Hematopoietic multipotent progenitor cell treated with erythropoietin and hydrocortisone succinate and interleukin-3 and kit ligand, for 15 days (in vitro differentiated cells): ENCODE measurements at regions not wholly inside any gene's neighbourhood (a gene's known extent, or its start where the extent isn't known, plus 50 kb on each side); places are given as distances from the start of the nearest gene placed in this dataset.

Experiments used
- DNase-seq: peaks from one replicate; pipeline ENCODE4 v3.0.0-alpha.2; 2015; ENCODE audit warnings: low spot score

DNA sequence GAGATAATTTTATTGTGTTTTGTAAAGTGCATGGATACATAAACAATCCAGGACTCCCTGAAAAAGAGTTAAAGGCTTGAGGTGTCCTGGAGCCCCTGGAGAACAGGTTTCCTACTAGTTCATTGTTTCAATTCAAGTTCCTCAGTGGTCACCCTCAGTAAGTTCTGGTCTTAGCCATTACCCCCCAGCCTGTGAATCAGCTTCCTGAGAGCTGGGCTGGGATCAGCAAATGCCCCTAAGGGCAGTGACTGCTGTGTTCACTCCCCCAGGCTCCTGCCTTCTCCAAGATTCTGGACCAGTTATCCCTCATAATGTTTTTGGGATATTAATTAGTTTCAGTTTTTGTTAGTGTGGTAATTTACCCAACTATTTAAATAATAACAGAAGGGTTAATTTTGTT, 151.6 kb upstream of the PRSS58 start:
- no peak for DNase-seq

DNA sequence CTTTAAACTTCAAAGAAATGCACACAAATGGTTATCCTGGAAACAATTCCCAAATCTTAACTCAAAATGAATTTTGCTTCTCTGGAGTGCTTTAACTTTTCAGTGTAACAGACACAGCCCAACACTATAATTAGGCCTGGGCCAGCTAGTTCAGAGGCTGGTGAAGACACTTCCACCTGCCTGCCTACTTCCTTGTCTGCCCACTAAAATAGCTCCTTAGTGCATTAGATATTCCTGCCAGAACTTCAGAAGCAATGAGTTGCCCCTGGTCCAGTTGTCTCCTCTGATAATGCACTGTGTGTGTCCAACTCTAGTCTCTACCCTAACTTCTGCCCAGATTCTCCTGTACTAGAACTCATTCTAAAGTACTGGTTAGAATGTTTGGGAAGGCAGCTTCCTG, 150.9 kb upstream of the PRSS58 start:
- no peak for DNase-seq

DNA sequence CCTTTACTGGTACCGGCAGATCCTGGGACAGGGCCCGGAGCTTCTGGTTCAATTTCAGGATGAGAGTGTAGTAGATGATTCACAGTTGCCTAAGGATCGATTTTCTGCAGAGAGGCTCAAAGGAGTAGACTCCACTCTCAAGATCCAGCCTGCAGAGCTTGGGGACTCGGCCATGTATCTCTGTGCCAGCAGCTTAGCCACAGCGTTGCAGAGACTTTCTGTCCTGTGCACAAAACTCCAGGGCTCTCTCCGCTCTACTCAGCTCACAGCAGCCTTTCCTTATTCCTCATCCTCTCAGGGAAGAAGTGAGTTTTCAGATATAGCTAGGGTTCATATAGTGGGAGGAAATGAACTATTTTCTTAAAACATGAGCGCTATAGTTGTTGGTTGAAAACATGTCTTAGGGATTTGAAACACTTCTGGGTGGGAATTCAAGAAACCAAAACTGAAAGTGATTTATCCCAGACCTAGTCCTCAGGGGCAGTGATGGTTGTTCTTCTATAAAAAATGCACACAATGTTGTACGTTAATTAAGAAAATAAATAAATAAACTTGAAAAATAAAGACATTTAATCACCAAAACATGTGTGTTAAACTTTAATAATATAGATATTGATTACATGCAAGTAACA, 150.2 kb upstream of the PRSS58 start:
- no peak for DNase-seq

GRCh38 chr7:142405122-142405765, 147.4 kb upstream of the PRSS58 start:
- DNase-seq: no peak

DNA sequence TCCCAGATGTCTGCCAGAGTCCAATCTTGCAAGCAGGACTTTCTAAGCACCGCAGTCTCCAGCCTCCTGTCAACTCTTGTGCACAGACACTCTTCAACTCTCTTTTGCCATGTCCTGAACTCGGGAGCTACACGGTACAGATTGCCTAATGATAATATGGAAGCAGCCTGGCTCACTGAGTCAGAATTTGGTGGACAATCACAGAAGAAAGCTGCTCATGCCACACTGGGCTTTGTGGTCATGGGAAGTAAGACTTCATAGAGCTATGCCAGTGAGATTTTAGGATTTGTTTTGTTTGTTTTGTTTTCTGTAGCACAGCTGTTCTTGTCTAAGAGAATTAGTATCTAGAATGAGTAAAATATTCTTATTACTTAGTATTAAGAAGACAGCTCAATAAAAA, 144.1 kb upstream of the PRSS58 start:
- no peak for DNase-seq

DNA sequence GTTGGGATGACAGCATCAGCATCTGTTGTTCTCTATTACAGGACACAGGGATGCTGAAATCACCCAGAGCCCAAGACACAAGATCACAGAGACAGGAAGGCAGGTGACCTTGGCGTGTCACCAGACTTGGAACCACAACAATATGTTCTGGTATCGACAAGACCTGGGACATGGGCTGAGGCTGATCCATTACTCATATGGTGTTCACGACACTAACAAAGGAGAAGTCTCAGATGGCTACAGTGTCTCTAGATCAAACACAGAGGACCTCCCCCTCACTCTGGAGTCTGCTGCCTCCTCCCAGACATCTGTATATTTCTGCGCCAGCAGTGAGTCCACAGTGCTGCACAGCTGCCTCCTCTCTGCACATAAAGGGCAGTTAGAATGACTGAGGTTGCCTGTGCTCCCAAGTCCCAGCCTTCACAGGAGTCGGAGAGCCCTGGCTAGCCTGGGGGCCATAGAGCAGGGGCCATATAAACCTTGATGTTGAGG, 142.2 kb upstream of the PRSS58 start:
- DNase-seq: no peak

DNA sequence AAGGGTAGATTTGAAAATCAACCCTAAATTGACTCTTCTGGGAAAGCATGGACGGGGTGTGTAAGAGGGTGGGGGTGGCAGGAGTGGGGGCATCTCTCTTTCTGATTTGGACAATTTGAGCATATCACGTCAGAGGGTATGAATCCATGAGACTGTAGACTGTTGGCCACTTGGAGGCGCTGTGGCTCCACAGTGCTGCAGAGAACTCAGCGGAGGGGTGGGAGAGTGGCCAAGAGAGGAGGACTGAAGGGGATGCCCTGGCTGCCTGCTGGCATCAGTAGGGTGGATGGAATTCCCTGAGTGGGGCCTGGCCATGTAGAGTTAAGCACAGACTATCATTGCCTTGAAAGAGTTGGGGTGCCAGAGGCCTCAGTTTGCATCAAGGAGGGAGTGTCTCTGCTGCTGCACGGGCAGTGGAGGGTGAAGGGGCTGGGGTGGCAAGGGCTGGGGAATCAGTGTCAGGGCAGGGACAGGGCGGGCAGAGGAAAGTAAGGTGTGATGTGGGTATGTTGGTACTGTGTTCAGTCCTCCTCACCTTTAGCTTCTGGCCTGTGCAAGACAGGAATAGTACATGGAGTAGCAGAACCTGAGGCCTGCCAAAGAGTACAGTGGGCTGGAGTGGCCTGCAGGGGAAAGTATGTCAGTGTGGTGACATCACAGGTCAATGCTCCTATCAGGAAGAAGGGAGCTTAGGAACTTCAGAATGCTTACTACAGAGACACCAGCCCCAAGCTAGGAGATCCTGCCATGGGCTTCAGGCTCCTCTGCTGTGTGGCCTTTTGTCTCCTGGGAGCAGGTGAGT, 133.5 kb upstream of the PRSS58 start:
- no peak for DNase-seq

DNA sequence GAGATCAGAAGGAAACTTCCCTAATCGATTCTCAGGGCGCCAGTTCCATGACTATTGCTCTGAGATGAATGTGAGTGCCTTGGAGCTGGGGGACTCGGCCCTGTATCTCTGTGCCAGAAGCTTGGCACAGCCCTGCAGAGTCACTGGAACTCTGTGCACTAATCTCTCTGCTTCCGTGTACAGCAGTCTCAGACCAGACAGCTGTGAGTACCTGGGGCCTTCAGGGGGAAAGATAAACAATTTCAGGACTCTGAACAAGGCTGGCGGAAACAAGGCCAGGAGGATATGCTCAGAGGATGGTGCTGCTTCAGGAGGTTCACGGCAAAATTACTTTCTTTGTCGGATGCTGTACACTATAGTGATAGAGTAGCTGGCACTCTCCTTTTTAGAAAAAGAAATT, 131.7 kb upstream of the PRSS58 start:
- DNase-seq: no peak

GRCh38 chr7:142385491-142386340, 127.9 kb upstream of the PRSS58 start:
- DNase-seq: peak; percentile 63

GRCh38 chr7:142384493-142384922, 126.7 kb upstream of the PRSS58 start:
- DNase-seq: no peak

DNA sequence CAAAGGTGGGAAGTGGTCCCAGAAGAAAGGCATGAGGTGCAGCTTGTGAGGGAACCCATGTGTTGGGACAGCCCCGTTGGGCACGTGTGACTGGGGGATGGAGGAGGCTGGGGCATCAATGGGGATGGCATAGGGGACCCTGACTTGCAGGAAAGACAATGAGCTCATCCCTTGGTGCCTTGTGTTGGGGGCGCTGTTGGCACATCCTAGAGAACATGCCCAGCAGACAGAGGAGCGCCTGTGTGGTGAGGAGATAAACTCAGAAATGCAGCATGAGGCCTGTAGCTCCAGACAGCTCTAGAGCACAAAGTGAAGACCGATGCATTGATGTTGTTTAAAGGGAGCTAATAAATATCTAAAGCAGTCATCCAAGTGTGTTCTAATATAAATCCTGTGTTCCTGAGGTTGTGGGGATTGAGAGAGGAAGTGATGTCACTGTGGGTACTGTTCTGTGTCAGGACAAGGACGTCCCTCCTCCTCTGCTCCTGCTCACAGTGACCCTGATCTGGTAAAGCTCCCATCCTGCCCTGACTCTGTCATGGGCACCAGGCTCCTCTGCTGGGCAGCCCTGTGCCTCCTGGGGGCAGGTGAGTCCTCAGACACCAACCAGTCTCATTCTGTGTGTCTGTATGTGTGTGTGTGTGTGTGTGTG, 126.1 kb upstream of the PRSS58 start:
- DNase-seq: no peak

DNA sequence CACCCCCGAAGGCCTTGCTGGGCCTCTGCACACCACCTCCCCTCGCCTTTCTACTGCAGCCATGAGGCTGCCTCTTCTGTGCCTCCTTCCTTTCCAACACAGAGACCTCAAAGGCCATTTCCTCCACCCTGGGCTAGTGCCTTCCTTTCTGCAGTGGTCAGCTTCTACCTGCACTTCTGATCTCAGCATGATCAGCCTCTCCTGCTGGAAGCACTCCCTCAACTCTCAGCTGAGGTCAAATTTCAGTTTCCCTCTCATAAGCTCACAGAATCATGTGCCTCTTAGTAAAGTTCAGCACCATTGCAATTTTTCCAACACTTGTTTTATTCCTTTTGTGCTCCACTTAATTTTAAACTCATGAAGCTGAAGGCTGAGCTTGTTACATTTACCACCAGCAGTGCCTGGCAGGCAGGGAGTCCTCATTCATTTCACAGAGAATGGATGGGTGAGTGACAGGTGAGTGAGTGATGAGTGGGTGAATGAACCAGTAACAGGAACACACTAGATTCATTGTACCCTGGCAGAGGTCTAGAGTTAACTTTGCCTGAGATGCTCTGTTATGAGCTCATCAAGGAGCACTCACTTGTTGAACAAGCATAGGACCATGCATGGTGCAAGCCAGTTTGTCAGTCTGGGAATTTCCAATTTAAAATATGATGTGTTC, 124.0 kb upstream of the PRSS58 start:
- DNase-seq: no peak

GRCh38 chr7:142380069-142380468, 122.2 kb upstream of the PRSS58 start:
- no peak for DNase-seq

DNA sequence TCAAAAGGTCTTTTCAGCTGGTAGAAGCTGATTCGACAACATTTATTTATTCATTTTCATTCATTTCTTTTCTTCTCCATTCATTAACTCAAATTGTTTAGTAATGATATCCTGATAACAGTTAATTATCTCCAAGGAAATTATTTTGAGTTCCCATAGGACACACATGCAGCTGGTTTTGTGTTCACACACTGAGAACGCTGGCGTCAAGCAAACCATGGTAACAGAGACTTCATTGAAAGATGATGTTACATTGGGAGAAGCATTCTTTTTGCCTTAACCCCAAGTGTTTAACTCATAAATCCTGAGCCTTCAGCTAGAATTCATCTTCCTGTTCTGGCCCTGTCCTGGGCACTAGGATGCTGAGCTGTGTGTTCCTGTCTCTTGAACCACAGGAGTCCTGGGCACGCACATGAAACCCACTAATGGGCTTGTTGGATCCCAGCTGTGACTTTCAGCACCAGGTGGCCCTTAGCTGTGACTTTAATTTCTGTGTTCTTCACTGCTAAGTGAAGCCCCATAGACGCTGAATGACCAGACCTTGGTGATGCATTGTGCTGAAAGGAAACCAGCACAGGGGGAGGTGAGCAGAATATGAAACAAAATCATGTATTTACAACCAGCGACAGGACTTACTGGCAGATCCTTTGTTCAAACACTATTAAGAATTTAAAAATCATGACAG, 121.5 kb upstream of the PRSS58 start:
- no peak for DNase-seq

DNA sequence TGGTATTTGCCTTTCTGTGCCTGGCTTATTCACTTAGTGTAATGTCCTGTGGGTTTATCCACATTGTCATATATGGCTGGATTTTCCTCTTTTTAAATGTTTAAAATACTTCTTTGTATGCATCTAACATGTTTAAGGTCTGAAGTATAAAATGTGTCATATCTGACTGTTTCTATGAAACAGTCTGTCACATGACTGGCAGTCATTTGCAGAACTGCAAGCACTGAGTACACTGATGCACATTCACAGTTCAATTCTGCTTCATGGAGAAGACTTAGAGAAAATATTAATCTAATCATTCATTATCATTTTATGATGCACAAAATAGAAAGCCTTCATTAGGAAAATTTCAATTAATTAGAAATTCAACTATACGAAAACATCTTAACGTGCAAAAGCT, 119.7 kb upstream of the PRSS58 start:
- no peak for DNase-seq

- DNase-seq: no peak
Observed at GRCh38 chr7:142376356-142376997, 118.6 kb upstream of the PRSS58 start.

- DNase-seq: no peak
Observed at GRCh38 chr7:142375710-142376313, 118.0 kb upstream of the PRSS58 start.

DNA sequence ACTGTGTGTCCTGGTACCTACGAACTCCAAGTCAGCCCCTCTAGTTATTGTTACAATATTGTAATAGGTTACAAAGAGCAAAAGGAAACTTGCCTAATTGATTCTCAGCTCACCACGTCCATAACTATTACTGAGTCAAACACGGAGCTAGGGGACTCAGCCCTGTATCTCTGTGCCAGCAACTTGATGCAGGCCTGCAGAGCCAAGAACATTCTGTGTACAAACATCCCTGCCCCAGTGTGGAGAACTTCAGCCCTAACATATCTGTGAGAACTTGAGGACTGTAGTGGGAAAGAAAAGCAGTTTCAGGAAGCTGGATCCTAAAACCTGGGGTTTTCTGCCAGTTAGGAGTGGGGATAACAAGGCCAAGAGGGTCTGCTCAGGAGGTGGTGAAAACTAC, 114.9 kb upstream of the PRSS58 start:
- DNase-seq: no peak

DNA sequence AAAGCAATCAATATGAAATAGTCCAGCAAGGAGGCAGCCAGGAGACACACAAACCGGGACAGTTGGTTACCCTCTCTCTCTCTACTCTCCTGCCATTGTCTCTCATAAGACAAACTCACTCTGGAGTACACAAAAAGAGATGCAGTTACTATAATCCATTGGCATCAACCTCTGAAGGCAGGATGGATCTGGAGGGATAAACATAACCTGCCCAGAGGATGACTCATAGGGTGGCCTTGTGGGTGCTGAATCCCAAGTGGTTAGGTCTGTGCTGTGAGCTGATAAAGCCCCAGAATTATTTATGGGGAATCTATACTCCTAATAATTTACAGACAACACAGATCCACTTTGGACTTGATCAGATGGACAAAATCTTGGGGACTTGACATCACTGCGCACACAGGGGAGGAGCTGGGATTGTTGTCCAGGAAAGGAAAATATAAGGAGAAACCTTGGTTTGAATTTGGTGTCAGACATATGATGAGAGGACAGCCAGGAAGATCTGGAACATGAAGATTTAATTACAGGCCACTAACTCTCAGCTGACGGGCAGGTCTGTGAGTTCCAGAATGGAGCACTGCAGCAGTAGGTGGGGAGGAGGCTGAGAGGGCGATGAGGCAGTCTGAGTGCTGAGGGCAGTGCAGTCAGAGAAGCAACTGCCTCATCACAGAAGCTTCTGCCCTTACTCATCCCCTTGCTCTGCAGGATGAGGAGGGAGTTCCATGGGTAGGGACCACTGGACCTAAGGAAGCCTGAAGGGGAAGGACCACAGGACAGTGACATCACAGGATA, 113.9 kb upstream of the PRSS58 start:
- no peak for DNase-seq
